ENCODE measurements at regions not wholly inside any gene's neighbourhood (a gene's known extent, or its start where the extent isn't known, plus 50 kb on each side); places are given as distances from the start of the nearest gene placed in this dataset.

DNA sequence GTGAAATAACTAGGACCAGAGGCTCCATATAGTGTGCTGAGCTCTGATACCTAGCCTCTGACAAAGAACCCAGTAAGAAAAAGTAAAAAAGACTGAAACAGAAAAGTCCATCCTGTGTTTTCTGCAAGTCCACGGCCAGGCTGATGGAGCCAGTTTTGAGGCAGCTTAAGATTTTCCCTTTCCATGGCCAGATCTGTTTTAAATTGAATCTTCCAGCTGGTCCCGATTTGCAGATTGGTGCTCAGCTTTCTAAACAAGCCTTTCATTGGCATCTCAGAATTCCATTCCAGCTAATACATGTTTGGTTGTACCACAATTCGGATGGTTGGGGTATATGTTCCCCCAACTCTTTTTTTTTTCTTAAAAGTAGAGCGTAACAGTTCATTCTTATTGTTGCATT lies 152.0 kb downstream of the DACT1 start (continued):
- TF ChIP-seq, protein P1, sequence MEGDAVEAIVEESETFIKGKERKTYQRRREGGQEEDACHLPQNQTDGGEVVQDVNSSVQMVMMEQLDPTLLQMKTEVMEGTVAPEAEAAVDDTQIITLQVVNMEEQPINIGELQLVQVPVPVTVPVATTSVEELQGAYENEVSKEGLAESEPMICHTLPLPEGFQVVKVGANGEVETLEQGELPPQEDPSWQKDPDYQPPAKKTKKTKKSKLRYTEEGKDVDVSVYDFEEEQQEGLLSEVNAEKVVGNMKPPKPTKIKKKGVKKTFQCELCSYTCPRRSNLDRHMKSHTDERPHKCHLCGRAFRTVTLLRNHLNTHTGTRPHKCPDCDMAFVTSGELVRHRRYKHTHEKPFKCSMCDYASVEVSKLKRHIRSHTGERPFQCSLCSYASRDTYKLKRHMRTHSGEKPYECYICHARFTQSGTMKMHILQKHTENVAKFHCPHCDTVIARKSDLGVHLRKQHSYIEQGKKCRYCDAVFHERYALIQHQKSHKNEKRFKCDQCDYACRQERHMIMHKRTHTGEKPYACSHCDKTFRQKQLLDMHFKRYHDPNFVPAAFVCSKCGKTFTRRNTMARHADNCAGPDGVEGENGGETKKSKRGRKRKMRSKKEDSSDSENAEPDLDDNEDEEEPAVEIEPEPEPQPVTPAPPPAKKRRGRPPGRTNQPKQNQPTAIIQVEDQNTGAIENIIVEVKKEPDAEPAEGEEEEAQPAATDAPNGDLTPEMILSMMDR (IDR thresholded peaks at IDR 0.05): no peak
- TF ChIP-seq, protein P2, sequence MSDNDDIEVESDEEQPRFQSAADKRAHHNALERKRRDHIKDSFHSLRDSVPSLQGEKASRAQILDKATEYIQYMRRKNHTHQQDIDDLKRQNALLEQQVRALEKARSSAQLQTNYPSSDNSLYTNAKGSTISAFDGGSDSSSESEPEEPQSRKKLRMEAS (IDR thresholded peaks at IDR 0.05; ENCODE audit: low read depth): no peak

DNA sequence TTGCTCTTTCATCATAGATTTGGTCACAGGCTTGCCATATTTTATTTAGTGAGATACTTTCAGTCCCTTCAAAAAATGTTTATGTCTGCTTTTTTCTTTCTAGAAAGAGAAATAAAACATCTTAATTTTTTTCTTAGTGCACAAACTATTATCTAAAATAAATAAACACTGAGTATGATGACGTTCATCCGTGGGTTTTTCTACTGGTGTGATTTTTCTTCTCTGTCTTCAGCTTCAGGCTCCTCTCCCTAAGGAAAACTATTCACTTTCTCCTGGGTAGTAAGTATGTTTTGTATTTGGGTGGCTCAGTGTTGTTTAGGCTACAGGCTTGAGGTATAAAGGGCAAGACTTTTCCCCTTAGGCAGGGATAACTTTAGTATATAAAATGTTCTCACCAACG lies 154.7 kb downstream of the DACT1 start:
- no peaks in the 10 kb centered on the region for H3K4me1 ChIP-seq (ENCODE audit: control insufficient read depth in 1 of 2, insufficient read depth in 2 of 2, low read depth in 1 of 2, low read length in 1 of 2)
- ChIA-PET CTCF (no interaction called here), POLR2A (no interaction called here)
- no peaks in the 10 kb centered on the region for H4K20me1 ChIP-seq (ENCODE audit: insufficient read depth)
- no peak overlapping the region for H3K4me2 ChIP-seq
- no peaks in the 10 kb centered on the region for H3K9me2 ChIP-seq
- no peak overlapping the region for H3K4me3 ChIP-seq (ENCODE audit: low read depth in 2 of 2, low read length in 1 of 2)
- H3K36me3 ChIP-seq (replicated peaks in 1 of 2; ENCODE audit: control insufficient read depth in 1 of 2, insufficient read depth in 2 of 2, low read length in 1 of 2): no peaks in the 10 kb centered on the region
- H3K27ac ChIP-seq (ENCODE audit: low read depth in 2 of 2, low read length in 1 of 2): no peak overlapping the region
- WGBS (ENCODE audit: low lambda C conversion rate): 82% methylated on average over 3 of the region's 3 CpGs
- no peaks in the 10 kb centered on the region for H3K9me3 ChIP-seq
- H3K27me3 ChIP-seq (ENCODE audit: insufficient read depth): no peaks in the 10 kb centered on the region
- H2AFZ ChIP-seq (ENCODE audit: low read depth): no peak overlapping the region
- no peaks in the 10 kb centered on the region for H3K79me2 ChIP-seq (ENCODE audit: insufficient read depth)
- H3K9ac ChIP-seq: no peak overlapping the region
- TF ChIP-seq MEF2A (IDR thresholded peaks at IDR 0.05; ENCODE audit: borderline replicate concordance, low read depth) (no peak), JUND (IDR thresholded peaks at IDR 0.05) (no peak), EZH2phosphoT487 (IDR thresholded peaks at IDR 0.05; ENCODE audit: borderline replicate concordance, low read depth) (no peak), YY1 (IDR thresholded peaks at IDR 0.05; ENCODE audit: low read depth) (no peak), TEAD4 (IDR thresholded peaks at IDR 0.05; ENCODE audit: borderline replicate concordance, insufficient read depth) (no peak), GATA2 (CRISPR knock-in tag; IDR thresholded peaks at IDR 0.05) (no peak), NRF1 (IDR thresholded peaks at IDR 0.05; ENCODE audit: low read depth, low read length) (no peak)
- no peak for DNase-seq
- no peaks in the 10 kb centered on the region for H3F3A ChIP-seq (replicated peaks; ENCODE audit: insufficient read depth)

DNA sequence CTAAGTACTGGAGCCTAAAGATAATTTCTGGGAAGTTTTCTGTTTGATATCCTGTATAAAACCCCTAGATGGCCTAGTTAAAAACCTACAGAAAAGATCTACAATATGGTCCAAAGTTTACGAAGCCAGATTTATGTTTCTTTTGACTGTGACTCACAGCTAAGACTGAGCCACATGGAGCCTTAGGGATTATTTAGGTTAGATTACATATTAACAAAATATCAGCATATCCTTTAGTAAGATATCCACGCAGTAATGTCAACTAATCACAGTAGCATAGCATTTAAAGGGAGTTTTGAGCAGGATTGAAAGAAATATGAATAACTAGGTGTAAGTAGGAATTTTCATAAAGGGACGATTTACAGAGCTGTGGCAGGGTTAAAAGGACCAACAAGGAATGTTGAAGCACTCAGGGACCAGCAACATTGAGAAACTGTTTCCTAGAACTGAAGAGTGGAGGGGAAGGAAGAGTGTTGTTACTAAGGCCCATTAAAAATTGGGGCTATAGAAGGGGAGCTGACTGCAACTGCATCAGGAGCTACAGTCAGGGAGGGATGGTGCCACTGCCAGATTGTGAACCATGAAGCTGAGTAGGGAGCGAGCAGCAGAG lies 155.5 kb downstream of the DACT1 start:
- ChIA-PET CTCF (no interaction called here), POLR2A (no interaction called here)
- WGBS (ENCODE audit: low lambda C conversion rate): 61% methylated on average over 3 of the region's 4 CpGs
- no peaks in the 10 kb centered on the region for H3K9me2 ChIP-seq
- H3K4me2 ChIP-seq: no peak overlapping the region
- H3K9me3 ChIP-seq: no peaks in the 10 kb centered on the region
- H3K4me1 ChIP-seq (ENCODE audit: control insufficient read depth in 1 of 2, insufficient read depth in 2 of 2, low read depth in 1 of 2, low read length in 1 of 2): no peaks in the 10 kb centered on the region
- no peaks in the 10 kb centered on the region for H3F3A ChIP-seq (replicated peaks; ENCODE audit: insufficient read depth)
- no peak overlapping the region for H2AFZ ChIP-seq (ENCODE audit: low read depth)
- no peak overlapping the region for H3K4me3 ChIP-seq (ENCODE audit: low read depth in 2 of 2, low read length in 1 of 2)
- no peaks in the 10 kb centered on the region for H4K20me1 ChIP-seq (ENCODE audit: insufficient read depth)
- H3K27me3 ChIP-seq (ENCODE audit: insufficient read depth): no peaks in the 10 kb centered on the region
- no peak overlapping the region for H3K27ac ChIP-seq (ENCODE audit: low read depth in 2 of 2, low read length in 1 of 2)
- H3K9ac ChIP-seq: no peak overlapping the region
- H3K79me2 ChIP-seq (ENCODE audit: insufficient read depth): no peaks in the 10 kb centered on the region
- no peak for DNase-seq
- no peaks in the 10 kb centered on the region for H3K36me3 ChIP-seq (replicated peaks in 1 of 2; ENCODE audit: control insufficient read depth in 1 of 2, insufficient read depth in 2 of 2, low read length in 1 of 2)
- TF ChIP-seq EZH2phosphoT487 (IDR thresholded peaks at IDR 0.05; ENCODE audit: borderline replicate concordance, low read depth) (no peak), JUND (IDR thresholded peaks at IDR 0.05) (no peak), NFIC (IDR thresholded peaks at IDR 0.05; ENCODE audit: borderline replicate concordance) (no peak), GATA2 (CRISPR knock-in tag; IDR thresholded peaks at IDR 0.05) (no peak), NRF1 (IDR thresholded peaks at IDR 0.05; ENCODE audit: low read depth, low read length) (no peak), POLR2AphosphoS5 (IDR thresholded peaks at IDR 0.05; ENCODE audit: low read depth, low read length) (no peak), FOXM1 (IDR thresholded peaks at IDR 0.05; ENCODE audit: low read depth) (no peak), TEAD4 (IDR thresholded peaks at IDR 0.05; ENCODE audit: borderline replicate concordance, insufficient read depth) (no peak), SMC3 (IDR thresholded peaks at IDR 0.05; ENCODE audit: low read depth, low read length) (no peak), GABPA (IDR thresholded peaks at IDR 0.05; ENCODE audit: low read depth) (no peak)
- TF ChIP-seq, protein P3, sequence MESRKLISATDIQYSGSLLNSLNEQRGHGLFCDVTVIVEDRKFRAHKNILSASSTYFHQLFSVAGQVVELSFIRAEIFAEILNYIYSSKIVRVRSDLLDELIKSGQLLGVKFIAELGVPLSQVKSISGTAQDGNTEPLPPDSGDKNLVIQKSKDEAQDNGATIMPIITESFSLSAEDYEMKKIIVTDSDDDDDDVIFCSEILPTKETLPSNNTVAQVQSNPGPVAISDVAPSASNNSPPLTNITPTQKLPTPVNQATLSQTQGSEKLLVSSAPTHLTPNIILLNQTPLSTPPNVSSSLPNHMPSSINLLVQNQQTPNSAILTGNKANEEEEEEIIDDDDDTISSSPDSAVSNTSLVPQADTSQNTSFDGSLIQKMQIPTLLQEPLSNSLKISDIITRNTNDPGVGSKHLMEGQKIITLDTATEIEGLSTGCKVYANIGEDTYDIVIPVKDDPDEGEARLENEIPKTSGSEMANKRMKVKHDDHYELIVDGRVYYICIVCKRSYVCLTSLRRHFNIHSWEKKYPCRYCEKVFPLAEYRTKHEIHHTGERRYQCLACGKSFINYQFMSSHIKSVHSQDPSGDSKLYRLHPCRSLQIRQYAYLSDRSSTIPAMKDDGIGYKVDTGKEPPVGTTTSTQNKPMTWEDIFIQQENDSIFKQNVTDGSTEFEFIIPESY (IDR thresholded peaks at IDR 0.05; ENCODE audit: borderline replicate concordance, low read depth): no peak
- TF ChIP-seq, protein P4, sequence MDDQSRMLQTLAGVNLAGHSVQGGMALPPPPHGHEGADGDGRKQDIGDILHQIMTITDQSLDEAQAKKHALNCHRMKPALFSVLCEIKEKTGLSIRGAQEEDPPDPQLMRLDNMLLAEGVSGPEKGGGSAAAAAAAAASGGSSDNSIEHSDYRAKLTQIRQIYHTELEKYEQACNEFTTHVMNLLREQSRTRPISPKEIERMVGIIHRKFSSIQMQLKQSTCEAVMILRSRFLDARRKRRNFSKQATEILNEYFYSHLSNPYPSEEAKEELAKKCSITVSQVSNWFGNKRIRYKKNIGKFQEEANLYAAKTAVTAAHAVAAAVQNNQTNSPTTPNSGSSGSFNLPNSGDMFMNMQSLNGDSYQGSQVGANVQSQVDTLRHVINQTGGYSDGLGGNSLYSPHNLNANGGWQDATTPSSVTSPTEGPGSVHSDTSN (IDR thresholded peaks at IDR 0.05): no peak
- TF ChIP-seq, protein P5, sequence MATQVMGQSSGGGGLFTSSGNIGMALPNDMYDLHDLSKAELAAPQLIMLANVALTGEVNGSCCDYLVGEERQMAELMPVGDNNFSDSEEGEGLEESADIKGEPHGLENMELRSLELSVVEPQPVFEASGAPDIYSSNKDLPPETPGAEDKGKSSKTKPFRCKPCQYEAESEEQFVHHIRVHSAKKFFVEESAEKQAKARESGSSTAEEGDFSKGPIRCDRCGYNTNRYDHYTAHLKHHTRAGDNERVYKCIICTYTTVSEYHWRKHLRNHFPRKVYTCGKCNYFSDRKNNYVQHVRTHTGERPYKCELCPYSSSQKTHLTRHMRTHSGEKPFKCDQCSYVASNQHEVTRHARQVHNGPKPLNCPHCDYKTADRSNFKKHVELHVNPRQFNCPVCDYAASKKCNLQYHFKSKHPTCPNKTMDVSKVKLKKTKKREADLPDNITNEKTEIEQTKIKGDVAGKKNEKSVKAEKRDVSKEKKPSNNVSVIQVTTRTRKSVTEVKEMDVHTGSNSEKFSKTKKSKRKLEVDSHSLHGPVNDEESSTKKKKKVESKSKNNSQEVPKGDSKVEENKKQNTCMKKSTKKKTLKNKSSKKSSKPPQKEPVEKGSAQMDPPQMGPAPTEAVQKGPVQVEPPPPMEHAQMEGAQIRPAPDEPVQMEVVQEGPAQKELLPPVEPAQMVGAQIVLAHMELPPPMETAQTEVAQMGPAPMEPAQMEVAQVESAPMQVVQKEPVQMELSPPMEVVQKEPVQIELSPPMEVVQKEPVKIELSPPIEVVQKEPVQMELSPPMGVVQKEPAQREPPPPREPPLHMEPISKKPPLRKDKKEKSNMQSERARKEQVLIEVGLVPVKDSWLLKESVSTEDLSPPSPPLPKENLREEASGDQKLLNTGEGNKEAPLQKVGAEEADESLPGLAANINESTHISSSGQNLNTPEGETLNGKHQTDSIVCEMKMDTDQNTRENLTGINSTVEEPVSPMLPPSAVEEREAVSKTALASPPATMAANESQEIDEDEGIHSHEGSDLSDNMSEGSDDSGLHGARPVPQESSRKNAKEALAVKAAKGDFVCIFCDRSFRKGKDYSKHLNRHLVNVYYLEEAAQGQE (IDR thresholded peaks at IDR 0.05; ENCODE audit: low read depth, low read length): no peak
